CD14-positive monocyte (primary cell): ENCODE measurements at regions not wholly inside any gene's neighbourhood (a gene's known extent, or its start where the extent isn't known, plus 50 kb on each side); places are given as distances from the start of the nearest gene placed in this dataset.

Experiments
- DNase-seq, 3 donors: peaks; one replicate each; pipeline ENCODE4 v3.0.0-alpha.2; 2011 to 2022
- H2AFZ ChIP-seq: 2 replicates; pipeline ENCODE4 v1.6.0; 2012; ENCODE audit warnings: mild to moderate bottlenecking, low read depth, low read length, inconsistent platforms; ENCODE audit not compliant: insufficient read depth, poor library complexity, severe bottlenecking
- H3K27ac ChIP-seq, 2 donors: 1 replicate in 1 of 2; 2 replicates in 1 of 2; pipeline ENCODE4 v1.5.1; 2012 to 2013; ENCODE audit warnings: low read length in 2 of 2, control low read depth in 1 of 2, inconsistent platforms in 1 of 2, low read depth in 1 of 2, mild to moderate bottlenecking in 1 of 2
- H3K27me3 ChIP-seq, 2 donors: one replicate each; pipeline versions ENCODE4 v1.6.0 to v1.6.1; 2011 to 2013; ENCODE audit warnings: low read length in 2 of 2; ENCODE audit not compliant: control insufficient read depth in 2 of 2, insufficient read depth in 2 of 2
- H3K36me3 ChIP-seq, 2 donors: replicated peaks in 1 of 2; 1 replicate in 1 of 2; 2 replicates in 1 of 2; pipeline versions ENCODE4 v1.5.1 to v1.6.1; 2012 to 2013; ENCODE audit warnings: low read length in 2 of 2, control low read depth in 1 of 2, inconsistent platforms in 1 of 2, mild to moderate bottlenecking in 1 of 2; ENCODE audit not compliant: insufficient read depth in 2 of 2, control insufficient read depth in 1 of 2
- H3K4me1 ChIP-seq, 2 donors: 1 replicate in 1 of 2; 2 replicates in 1 of 2; pipeline versions ENCODE4 v1.5.1 to v1.6.1; 2012 to 2013; ENCODE audit warnings: low read length in 2 of 2, control low read depth in 1 of 2, inconsistent platforms in 1 of 2, mild to moderate bottlenecking in 1 of 2, moderate library complexity in 1 of 2; ENCODE audit not compliant: insufficient read depth in 2 of 2, control insufficient read depth in 1 of 2
- H3K4me2 ChIP-seq: replicated peaks from 2 replicates; pipeline ENCODE3; 2012; ENCODE audit warnings: low read length, moderate library complexity, mild to moderate bottlenecking; ENCODE audit not compliant: poor library complexity, severe bottlenecking; ENCODE audit errors: extremely low read depth
- H3K4me3 ChIP-seq, 3 experiments: fragments of 200-600 bp in 1 of 3; sonication (generic) in 1 of 3; replicated peaks in 1 of 3; 1 replicate in 2 of 3; 2 replicates in 1 of 3; pipeline ENCODE4 v1.5.1; 2011 to 2013; ENCODE audit warnings: low read length in 3 of 3, mild to moderate bottlenecking in 3 of 3, control low read depth in 2 of 3, low read depth in 2 of 3, inconsistent platforms in 1 of 3, moderate library complexity in 1 of 3
- H3K79me2 ChIP-seq: 2 replicates; pipeline ENCODE4 v1.6.0; 2012; ENCODE audit warnings: mild to moderate bottlenecking, control low read depth, inconsistent platforms, low read length, moderate library complexity; ENCODE audit not compliant: insufficient read depth
- H3K9ac ChIP-seq: 2 replicates; pipeline ENCODE4 v1.6.0; 2017; ENCODE audit warnings: low read length, mild to moderate bottlenecking; ENCODE audit not compliant: insufficient read depth, poor library complexity, severe bottlenecking
- H3K9me3 ChIP-seq, 2 donors: replicated peaks in 1 of 2; 1 replicate in 1 of 2; 2 replicates in 1 of 2; pipeline versions ENCODE4 v1.5.1 to v1.6.1; 2012 to 2013; ENCODE audit warnings: low read length in 2 of 2, control low read depth in 1 of 2; ENCODE audit not compliant: control insufficient read depth in 1 of 2, insufficient read depth in 1 of 2
- H4K20me1 ChIP-seq: 2 replicates; pipeline ENCODE4 v1.6.0; 2012; ENCODE audit warnings: mild to moderate bottlenecking, low read length, control low read depth, moderate library complexity; ENCODE audit not compliant: insufficient read depth
- H3K27ac Mint-ChIP-seq, 7 donors: one replicate each; pipeline ENCODE4 v1.8.0; 2020; ENCODE audit warnings: mild to moderate bottlenecking in 7 of 7, mixed read lengths in 7 of 7, moderate library complexity in 6 of 7, inconsistent platforms in 2 of 7
- H3K27me3 Mint-ChIP-seq, 3 donors: one replicate each; pipeline ENCODE4 v1.8.0; 2021 to 2022; ENCODE audit warnings: low read depth in 3 of 3, mild to moderate bottlenecking in 3 of 3, mixed read lengths in 3 of 3, moderate library complexity in 3 of 3, inconsistent platforms in 1 of 3
- H3K36me3 Mint-ChIP-seq, 2 donors: one replicate each; pipeline ENCODE4 v1.8.0; 2020; ENCODE audit warnings: mixed read lengths in 2 of 2, inconsistent platforms in 1 of 2, mild to moderate bottlenecking in 1 of 2
- H3K4me1 Mint-ChIP-seq: one replicate; pipeline ENCODE4 v1.8.0; 2020; ENCODE audit warnings: mild to moderate bottlenecking, mixed read lengths
- H3K4me3 Mint-ChIP-seq, 2 donors: one replicate each; pipeline ENCODE4 v1.8.0; 2020; ENCODE audit warnings: mild to moderate bottlenecking in 2 of 2, mixed read lengths in 2 of 2, moderate library complexity in 1 of 2
- H3K9me3 Mint-ChIP-seq, 7 donors: one replicate each; pipeline ENCODE4 v1.8.0; 2020 to 2022; ENCODE audit warnings: mixed read lengths in 7 of 7, mild to moderate bottlenecking in 6 of 7, moderate library complexity in 6 of 7, inconsistent platforms in 2 of 7
- WGBS: methylation state at CpG from one replicate; pipeline ENCODE4 v1.1.5; 2013; ENCODE audit warnings: missing lambda C conversion rate; ENCODE audit not compliant: insufficient coverage; 5-methylcytosine and 5-hydroxymethylcytosine counted together
- intact Hi-C, 2 donors: fragments of 100-400 bp; cut with micrococcal nuclease; formaldehyde crosslinking; loops; one replicate each; pipeline versions ENCODE4 v1.15.0 to v1.15.1; 2023
- TF ChIP-seq, protein P1 (sequence below): fragments of 200-600 bp; IDR thresholded peaks from one replicate; pipeline ENCODE4 v1.8.0; 2022; ENCODE audit warnings: antibody characterized with exemption, mild to moderate bottlenecking

GRCh38 chr10:58054881-58055280, 212.8 kb downstream of the IPMK start:
- Mint-ChIP-seq H3K4me3 (no peak overlapping the region), H3K27ac (no peak overlapping the region)
- no peak overlapping the region for H3K27ac ChIP-seq

DNA sequence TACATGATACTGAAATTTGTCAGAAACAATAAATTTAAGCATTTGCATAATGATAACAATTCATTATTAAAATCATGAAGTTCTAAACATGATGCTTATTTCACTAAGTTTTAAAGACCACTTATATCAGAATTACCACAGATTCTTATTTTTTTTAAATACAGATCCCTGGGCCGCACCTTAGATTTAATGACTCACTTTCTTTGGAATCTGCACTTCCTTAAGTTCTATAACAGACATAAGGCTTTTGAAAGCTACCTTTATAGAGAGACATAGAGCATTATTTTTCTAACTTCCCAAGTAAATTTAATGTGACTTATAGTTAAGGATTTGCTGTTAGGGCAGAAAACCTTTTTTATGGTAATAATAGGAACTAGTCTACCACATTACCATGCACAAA, 214.9 kb downstream of the IPMK start:
- Histone ChIP-seq H4K20me1 (no peaks in the 10 kb centered on the region), H3K9ac (no peak overlapping the region), H3K4me3 (no peak overlapping the region), H3K36me3 (no peaks in the 10 kb centered on the region), H2AFZ (no peak overlapping the region), H3K79me2 (no peaks in the 10 kb centered on the region), H3K9me3 (no peaks in the 10 kb centered on the region), H3K4me2 (no peak overlapping the region), H3K27ac (no peak overlapping the region), H3K27me3 (no peaks in the 10 kb centered on the region), H3K4me1 (no peaks in the 10 kb centered on the region)
- H3K9me3 Mint-ChIP-seq: no peaks in the 10 kb centered on the region
- TF ChIP-seq, protein P1, sequence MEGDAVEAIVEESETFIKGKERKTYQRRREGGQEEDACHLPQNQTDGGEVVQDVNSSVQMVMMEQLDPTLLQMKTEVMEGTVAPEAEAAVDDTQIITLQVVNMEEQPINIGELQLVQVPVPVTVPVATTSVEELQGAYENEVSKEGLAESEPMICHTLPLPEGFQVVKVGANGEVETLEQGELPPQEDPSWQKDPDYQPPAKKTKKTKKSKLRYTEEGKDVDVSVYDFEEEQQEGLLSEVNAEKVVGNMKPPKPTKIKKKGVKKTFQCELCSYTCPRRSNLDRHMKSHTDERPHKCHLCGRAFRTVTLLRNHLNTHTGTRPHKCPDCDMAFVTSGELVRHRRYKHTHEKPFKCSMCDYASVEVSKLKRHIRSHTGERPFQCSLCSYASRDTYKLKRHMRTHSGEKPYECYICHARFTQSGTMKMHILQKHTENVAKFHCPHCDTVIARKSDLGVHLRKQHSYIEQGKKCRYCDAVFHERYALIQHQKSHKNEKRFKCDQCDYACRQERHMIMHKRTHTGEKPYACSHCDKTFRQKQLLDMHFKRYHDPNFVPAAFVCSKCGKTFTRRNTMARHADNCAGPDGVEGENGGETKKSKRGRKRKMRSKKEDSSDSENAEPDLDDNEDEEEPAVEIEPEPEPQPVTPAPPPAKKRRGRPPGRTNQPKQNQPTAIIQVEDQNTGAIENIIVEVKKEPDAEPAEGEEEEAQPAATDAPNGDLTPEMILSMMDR: no peak
- no peak for DNase-seq
- intact Hi-C loops: no loop called here
- no peaks in the 10 kb centered on the region for H3K27me3 Mint-ChIP-seq
- H3K4me1 Mint-ChIP-seq: no peaks in the 10 kb centered on the region
- H3K4me3 Mint-ChIP-seq: no peak overlapping the region
- no peaks in the 10 kb centered on the region for H3K36me3 Mint-ChIP-seq
- H3K27ac Mint-ChIP-seq: no peak overlapping the region
- no CpG with 5 or more reads among the region's 1 CpG for WGBS

More at GRCh38 chr10:58054881-58055280, 212.8 kb downstream of the IPMK start:
- Mint-ChIP-seq H3K4me1 (no peaks in the 10 kb centered on the region), H3K27me3 (peaks cover 0 to 4% (median 4%) of the 10 kb centered on the region in 3 donors), H3K9me3 (no peaks in the 10 kb centered on the region), H3K36me3 (no peaks in the 10 kb centered on the region)
- TF ChIP-seq, protein P1: no peak
- no peak overlapping the region for H3K9ac ChIP-seq
- no peak overlapping the region for H3K4me2 ChIP-seq
- no peaks in the 10 kb centered on the region for H3K36me3 ChIP-seq
- no peak overlapping the region for H3K4me3 ChIP-seq
- H3K27me3 ChIP-seq: no peaks in the 10 kb centered on the region
- no peaks in the 10 kb centered on the region for H4K20me1 ChIP-seq
- DNase-seq: no peak
- H3K4me1 ChIP-seq: no peaks in the 10 kb centered on the region
- no peaks in the 10 kb centered on the region for H3K79me2 ChIP-seq
- intact Hi-C loops: no loop called here
- H2AFZ ChIP-seq: no peak overlapping the region
- 100% methylated on average over 1 of the region's 2 CpGs for WGBS
- no peaks in the 10 kb centered on the region for H3K9me3 ChIP-seq
